GM18909 (cell line): ENCODE measurements at regions not wholly inside any gene's neighbourhood (a gene's known extent, or its start where the extent isn't known, plus 50 kb on each side); places are given as distances from the start of the nearest gene placed in this dataset.
"Not testable (repeated sequence)": the region's sequence is repeated elsewhere in the genome, so short reads cannot be mapped to it uniquely, and the experiment has no call there.

ENCODE experiments used
- ATAC-seq: cut with Tn5 transposase; IDR thresholded peaks from one replicate; pipeline ENCODE4 v1.9.1; 2021; ENCODE audit warnings: mild to moderate bottlenecking; ENCODE audit not compliant: unreplicated experiment, poor library complexity

GRCh38 chr7:66500087-66500486 is 128.6 kb upstream of the KCTD7 start:
- no peak for ATAC-seq

DNA sequence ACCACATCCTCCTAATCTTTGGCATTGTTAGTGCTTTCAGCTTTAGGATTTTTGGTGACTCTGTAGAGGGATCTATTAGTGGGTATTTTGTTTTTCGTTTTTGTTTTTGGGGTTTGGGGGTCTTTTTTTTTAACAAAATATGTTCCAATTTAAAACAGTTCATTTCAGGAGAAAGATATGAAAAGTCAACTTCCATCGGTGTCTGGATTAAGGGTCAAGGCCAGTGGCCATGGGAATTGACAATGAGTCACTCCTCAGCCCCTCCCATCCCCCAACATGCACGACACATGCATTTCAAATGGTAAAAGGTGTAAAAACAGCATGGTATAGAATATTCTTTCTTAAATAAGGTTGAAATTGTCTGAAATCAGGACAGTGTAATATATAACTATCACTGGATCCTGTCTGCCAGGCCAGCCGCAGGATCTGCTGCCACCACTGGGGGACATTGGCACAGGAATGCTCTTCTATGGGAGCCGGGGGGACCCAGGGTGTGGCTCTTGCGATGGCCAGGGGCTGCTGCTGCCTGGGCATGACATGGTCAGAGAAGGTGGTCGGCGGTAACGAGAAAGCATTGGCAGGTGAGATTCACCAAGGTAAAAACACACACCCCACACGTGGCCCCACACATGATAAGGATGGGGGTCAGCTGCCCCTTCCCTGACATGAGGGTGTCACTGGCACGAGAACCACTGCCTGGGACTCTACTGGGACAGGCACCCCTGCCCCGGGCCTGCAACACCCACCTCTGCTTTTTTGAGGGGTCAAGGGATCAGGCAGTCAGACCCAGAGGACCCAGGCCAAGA is 126.2 kb upstream of the KCTD7 start:
- no peak for ATAC-seq

- ATAC-seq: no peak
Measured at GRCh38 chr7:66503036-66503370, 125.7 kb upstream of the KCTD7 start.

GRCh38 chr7:66503551-66504031 is 125.1 kb upstream of the KCTD7 start:
- ATAC-seq: no peak

GRCh38 chr7:66504131-66504530 is 124.5 kb upstream of the KCTD7 start:
- no peak for ATAC-seq

GRCh38 chr7:66505009-66505408 is 123.7 kb upstream of the KCTD7 start:
- no peak for ATAC-seq

DNA sequence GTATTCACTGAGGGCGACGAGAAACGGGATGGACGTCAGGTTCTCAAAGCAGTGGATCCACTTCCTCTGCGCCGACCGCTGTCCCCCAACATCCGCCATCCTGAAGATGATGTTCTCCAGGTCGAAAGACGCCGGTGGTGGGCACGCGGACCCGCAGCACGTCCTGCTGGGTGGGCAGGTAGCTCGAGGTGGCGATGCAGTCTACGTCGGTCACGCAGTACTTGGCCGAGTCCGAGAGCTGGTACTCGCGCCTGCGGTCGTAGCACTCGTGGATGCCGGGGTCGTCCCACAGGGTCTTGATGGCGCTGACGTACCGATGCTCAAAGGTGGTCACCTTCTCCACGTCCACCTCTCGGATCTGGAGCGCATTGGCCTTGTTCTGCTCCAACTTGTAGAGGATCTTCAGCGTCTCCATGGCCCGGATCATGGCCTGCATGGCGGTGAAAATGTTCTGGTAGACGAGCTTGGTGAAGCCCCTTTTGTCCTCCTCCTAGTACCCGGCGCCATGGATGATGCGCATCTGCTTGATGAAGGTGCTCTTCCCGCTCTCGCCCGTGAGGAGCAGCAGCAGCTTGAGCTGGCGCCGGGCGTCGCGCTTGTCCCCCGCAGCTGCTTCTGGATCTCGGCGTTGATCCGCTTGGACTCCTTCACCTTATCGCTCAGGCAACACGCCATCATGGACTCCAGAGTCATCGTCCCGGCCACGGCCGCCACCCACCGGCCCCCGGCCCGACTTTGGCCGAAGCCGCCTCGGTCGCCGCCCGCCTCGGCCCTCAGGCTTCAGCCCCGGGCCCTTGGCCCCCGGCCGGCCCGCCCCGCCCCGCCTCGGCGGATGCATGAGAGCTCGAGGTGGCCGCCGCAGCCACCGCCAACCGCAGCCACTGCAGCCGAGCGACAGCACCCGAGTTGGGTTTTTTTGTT is 122.9 kb upstream of the KCTD7 start:
- no peak for ATAC-seq

DNA sequence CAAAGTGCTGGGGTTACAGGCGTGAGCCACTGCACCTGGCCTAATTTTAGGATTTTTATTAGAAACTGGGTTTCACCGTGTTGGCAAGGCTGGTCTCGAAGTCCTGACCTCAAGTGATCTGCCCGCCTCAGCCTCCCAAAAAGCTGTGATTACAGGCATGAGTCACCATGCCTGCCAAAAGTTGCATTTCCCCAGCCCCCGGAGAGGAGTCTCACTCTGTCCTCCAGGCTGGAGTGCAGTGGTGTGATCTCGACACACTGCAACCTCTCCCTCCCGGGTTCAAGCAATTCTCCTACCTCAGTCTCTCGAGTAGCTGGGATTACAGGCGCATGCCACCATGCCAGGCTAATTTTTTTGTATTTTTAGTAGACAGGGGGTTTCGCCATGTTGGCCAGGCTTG is 122.0 kb upstream of the KCTD7 start:
- not testable (repeated sequence) for ATAC-seq

DNA sequence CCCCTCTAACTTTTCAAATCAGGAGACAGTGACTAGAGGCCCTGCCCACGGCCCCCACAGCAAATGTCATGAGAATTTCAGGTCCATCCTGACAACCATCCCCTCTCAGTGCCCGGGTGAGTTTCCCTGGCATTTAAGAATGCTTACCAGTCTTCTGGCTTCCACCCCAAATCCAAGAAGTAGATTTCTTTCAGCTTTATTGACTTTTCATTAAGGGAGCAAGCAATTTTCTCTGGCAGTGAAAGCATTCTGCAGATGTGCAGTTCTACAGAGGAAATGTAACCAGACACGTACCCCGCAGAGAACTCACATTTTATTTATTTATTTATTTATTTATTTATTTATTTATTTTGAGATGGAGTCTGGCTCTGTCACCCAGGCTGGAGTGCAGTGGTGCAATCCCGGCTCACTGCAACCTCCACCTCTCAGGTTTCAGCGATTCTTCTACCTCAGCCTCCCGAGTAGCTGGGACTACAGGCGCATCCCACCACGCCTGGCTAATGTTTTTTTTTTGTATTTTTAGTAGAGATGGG is 120.9 kb upstream of the KCTD7 start:
- no peak for ATAC-seq

- ATAC-seq: no peak
Measured at GRCh38 chr7:66508431-66508830, 120.2 kb upstream of the KCTD7 start.

DNA sequence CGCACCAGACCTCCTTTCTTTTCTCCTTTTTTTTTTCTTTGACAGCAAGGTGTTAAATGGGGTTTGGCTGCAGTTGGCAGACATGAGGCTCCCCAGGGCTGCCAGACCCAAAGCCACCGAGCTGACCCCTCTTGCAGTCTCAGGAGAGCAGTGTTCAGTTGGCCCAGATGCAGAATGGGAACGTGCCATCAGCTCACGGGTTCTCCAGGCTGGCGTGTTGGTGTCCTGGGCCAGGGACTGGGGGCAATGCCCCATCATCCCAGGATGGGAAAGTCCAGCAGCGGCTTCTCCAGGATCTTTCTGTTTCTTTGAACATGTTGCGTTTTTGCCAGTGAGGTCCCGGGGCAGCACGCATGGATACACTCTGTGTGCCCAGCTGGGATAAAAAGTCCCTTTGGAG is 114.6 kb upstream of the KCTD7 start:
- no peak for ATAC-seq

GRCh38 chr7:66517212-66517909 is 111.3 kb upstream of the KCTD7 start:
- ATAC-seq: no peak

DNA sequence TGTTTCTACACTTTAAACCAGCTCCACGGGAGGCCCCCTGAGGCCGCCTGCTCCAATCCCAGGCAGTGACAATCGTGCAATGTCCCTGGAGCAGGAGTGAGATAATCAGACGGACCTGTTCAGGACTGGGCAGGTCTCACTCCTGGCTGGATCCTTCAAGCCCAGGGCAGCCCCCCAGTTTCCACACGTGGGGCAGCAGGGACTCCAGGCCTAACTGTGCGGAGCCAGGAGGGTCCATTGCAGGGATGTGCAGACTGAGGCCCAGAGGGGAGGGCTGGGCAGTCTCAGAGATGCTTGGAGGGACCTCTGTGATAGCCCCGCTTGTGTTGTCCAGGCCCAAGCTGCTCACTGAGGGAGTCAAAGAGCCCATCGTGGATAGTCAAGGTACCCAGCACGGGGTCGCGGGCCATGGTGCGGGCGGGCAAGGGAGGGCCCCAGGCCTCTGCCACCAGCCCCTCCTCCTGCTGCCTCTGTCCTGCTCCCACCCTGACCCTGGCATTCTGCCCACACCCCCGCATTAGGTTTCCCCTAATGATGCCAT is 110.5 kb upstream of the KCTD7 start:
- ATAC-seq: no peak

- ATAC-seq: no peak
Measured at GRCh38 chr7:66521675-66522074, 107.0 kb upstream of the KCTD7 start.

- no peak for ATAC-seq
Measured at GRCh38 chr7:66522518-66522917, 106.2 kb upstream of the KCTD7 start.

- no peak for ATAC-seq
Measured at GRCh38 chr7:66523409-66523808, 105.3 kb upstream of the KCTD7 start.

- ATAC-seq: no peak
Measured at GRCh38 chr7:66524738-66525137, 103.9 kb upstream of the KCTD7 start.

DNA sequence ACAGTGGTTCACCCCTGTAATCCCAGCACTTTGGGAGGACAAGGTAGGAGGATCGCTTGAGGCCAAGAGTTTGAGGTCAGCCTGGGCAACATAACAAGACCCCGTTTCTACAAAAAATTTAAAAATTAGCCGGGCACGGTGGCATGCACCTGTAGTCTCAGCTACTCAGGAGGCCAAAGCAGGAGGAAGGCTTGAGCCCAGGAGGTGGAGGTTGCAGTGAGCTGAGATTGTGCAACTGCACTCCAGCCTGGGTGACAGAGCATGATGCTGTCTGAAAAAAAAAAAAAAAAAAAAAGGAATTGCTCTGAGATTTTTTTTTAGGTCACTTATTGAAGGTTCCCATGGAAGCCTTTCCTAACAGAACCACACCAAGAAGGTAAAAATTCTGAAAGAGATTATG is 101.9 kb upstream of the KCTD7 start:
- ATAC-seq: not testable (repeated sequence)

DNA sequence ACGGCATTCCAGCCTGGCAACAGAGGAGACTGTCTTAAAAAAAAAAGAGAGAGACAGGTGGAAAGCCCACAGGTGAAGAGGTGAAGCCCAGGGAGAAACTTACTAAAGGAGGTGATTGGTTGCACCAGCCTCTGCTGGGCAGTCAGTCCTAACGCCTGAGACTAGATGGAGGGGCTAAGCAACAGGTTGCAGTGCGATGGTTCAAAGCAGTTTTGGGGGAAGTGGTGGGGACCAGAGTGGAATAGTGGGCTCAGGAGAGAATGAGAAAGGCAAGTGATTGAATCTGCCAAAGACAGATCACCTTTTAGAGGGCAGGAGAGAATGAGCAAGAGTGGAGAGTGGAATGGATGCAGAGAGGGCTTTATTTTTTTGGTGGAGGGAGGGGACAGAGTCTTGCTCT is 100.0 kb upstream of the KCTD7 start:
- no peak for ATAC-seq

GRCh38 chr7:66529883-66530610 is 98.6 kb upstream of the KCTD7 start:
- ATAC-seq: no peak
